Activated CD4-positive, alpha-beta T cell treated with anti-CD3 and anti-CD28 coated beads, Interleukin-2, amount 10 ng/mL, durations not matched to agents 24 days and 14 days (primary cell): ENCODE measurements at regions not wholly inside any gene's neighbourhood (a gene's known extent, or its start where the extent isn't known, plus 50 kb on each side); places are given as distances from the start of the nearest gene placed in this dataset.

ENCODE experiments used
- DNase-seq: peaks from one replicate; pipeline ENCODE4 v3.0.0; 2022
- H3K27ac Mint-ChIP-seq: one replicate; pipeline ENCODE4 v1.8.0; 2022; ENCODE audit warnings: mild to moderate bottlenecking, mixed read lengths
- H3K27me3 Mint-ChIP-seq: one replicate; pipeline ENCODE4 v1.8.0; 2022; ENCODE audit warnings: mixed read lengths
- H3K36me3 Mint-ChIP-seq: one replicate; pipeline ENCODE4 v1.8.0; 2022; ENCODE audit warnings: low read depth, mild to moderate bottlenecking, mixed read lengths
- H3K4me1 Mint-ChIP-seq: one replicate; pipeline ENCODE4 v1.8.0; 2021; ENCODE audit warnings: mixed read lengths
- H3K4me3 Mint-ChIP-seq: one replicate; pipeline ENCODE4 v1.8.0; 2022; ENCODE audit warnings: mild to moderate bottlenecking, moderate library complexity, mixed read lengths
- H3K9me3 Mint-ChIP-seq: one replicate; pipeline ENCODE4 v1.8.0; 2021; ENCODE audit warnings: mixed read lengths
- intact Hi-C: fragments of 100-400 bp; cut with micrococcal nuclease; formaldehyde crosslinking; loops from one replicate; pipeline ENCODE4 v1.15.1; 2023

GRCh38 chr21:16879479-16879878, 633.4 kb upstream of the CXADR start:
- Mint-ChIP-seq H3K9me3 (peaks cover 11% of the 10 kb centered on the region), H3K36me3 (no peaks in the 10 kb centered on the region), H3K4me1 (no peaks in the 10 kb centered on the region), H3K27ac (no peak overlapping the region), H3K4me3 (no peak overlapping the region), H3K27me3 (no peaks in the 10 kb centered on the region)
- intact Hi-C loops, result no loop called here
- no peak for DNase-seq

- Mint-ChIP-seq H3K4me3 (no peak overlapping the region), H3K4me1 (no peaks in the 10 kb centered on the region)
Observed at GRCh38 chr21:16891821-16892220, 621.0 kb upstream of the CXADR start.

GRCh38 chr21:16900685-16901084, 612.2 kb upstream of the CXADR start:
- H3K36me3 Mint-ChIP-seq, result no peaks in the 10 kb centered on the region
- no peak overlapping the region for H3K4me3 Mint-ChIP-seq
- intact Hi-C loops, result no loop called here
- peaks cover 6% of the 10 kb centered on the region for H3K9me3 Mint-ChIP-seq
- H3K4me1 Mint-ChIP-seq, result no peaks in the 10 kb centered on the region
- no peak for DNase-seq
- no peaks in the 10 kb centered on the region for H3K27me3 Mint-ChIP-seq
- no peak overlapping the region for H3K27ac Mint-ChIP-seq

More at GRCh38 chr21:16891821-16892220, 621.0 kb upstream of the CXADR start:
- DNase-seq, result no peak
- Mint-ChIP-seq H3K36me3 (no peaks in the 10 kb centered on the region), H3K9me3 (peaks cover 8% of the 10 kb centered on the region), H3K27ac (no peak overlapping the region), H3K27me3 (no peaks in the 10 kb centered on the region)
- intact Hi-C loops, result no loop called here

GRCh38 chr21:16908077-16908476, 604.8 kb upstream of the CXADR start:
- Mint-ChIP-seq H3K9me3 (no peaks in the 10 kb centered on the region), H3K4me3 (no peak overlapping the region), H3K27me3 (no peaks in the 10 kb centered on the region), H3K36me3 (no peaks in the 10 kb centered on the region), H3K4me1 (no peaks in the 10 kb centered on the region), H3K27ac (no peak overlapping the region)
- intact Hi-C loops, result no loop called here
- DNase-seq, result no peak

- intact Hi-C loops, result no loop called here
Observed at GRCh38 chr21:16910435-16911165, 602.2 kb upstream of the CXADR start.

GRCh38 chr21:16911166-16911607, 601.7 kb upstream of the CXADR start:
- Mint-ChIP-seq H3K4me1 (no peaks in the 10 kb centered on the region), H3K36me3 (no peaks in the 10 kb centered on the region), H3K9me3 (peaks cover 10% of the 10 kb centered on the region), H3K27ac (no peak overlapping the region), H3K27me3 (no peaks in the 10 kb centered on the region), H3K4me3 (no peak overlapping the region)
- DNase-seq, result no peak
- intact Hi-C loops, result no loop called here

More at GRCh38 chr21:16910435-16911165, 602.2 kb upstream of the CXADR start:
- H3K27me3 Mint-ChIP-seq, result no peaks in the 10 kb centered on the region
- no peaks in the 10 kb centered on the region for H3K36me3 Mint-ChIP-seq
- H3K4me1 Mint-ChIP-seq, result no peaks in the 10 kb centered on the region
- H3K9me3 Mint-ChIP-seq, result peaks cover 9% of the 10 kb centered on the region
- DNase-seq, result no peak
- no peak overlapping the region for H3K4me3 Mint-ChIP-seq
- no peak overlapping the region for H3K27ac Mint-ChIP-seq

- intact Hi-C loops, result no loop called here
- Mint-ChIP-seq H3K27ac (no peak overlapping the region), H3K9me3 (peaks cover 10% of the 10 kb centered on the region), H3K27me3 (no peaks in the 10 kb centered on the region), H3K4me1 (no peaks in the 10 kb centered on the region), H3K36me3 (no peaks in the 10 kb centered on the region), H3K4me3 (no peak overlapping the region)
- DNase-seq, result no peak
Observed at GRCh38 chr21:16912075-16912474, 600.8 kb upstream of the CXADR start.

GRCh38 chr21:16913010-16913409, 599.8 kb upstream of the CXADR start:
- H3K9me3 Mint-ChIP-seq, result peaks cover 10% of the 10 kb centered on the region
- intact Hi-C loops, result no loop called here
- no peaks in the 10 kb centered on the region for H3K27me3 Mint-ChIP-seq
- H3K27ac Mint-ChIP-seq, result no peak overlapping the region
- H3K4me3 Mint-ChIP-seq, result no peak overlapping the region
- DNase-seq, result no peak
- no peaks in the 10 kb centered on the region for H3K4me1 Mint-ChIP-seq
- H3K36me3 Mint-ChIP-seq, result no peaks in the 10 kb centered on the region

GRCh38 chr21:16928439-16928838, 584.4 kb upstream of the CXADR start:
- DNase-seq, result no peak
- H3K9me3 Mint-ChIP-seq, result peaks cover 5% of the 10 kb centered on the region
- H3K4me1 Mint-ChIP-seq, result no peaks in the 10 kb centered on the region
- no peaks in the 10 kb centered on the region for H3K27me3 Mint-ChIP-seq
- H3K36me3 Mint-ChIP-seq, result no peaks in the 10 kb centered on the region
- no peak overlapping the region for H3K27ac Mint-ChIP-seq
- no peak overlapping the region for H3K4me3 Mint-ChIP-seq
- intact Hi-C loops, result no loop called here

- Mint-ChIP-seq H3K4me3 (no peak overlapping the region), H3K27me3 (no peaks in the 10 kb centered on the region), H3K4me1 (no peaks in the 10 kb centered on the region), H3K9me3 (peaks cover 8% of the 10 kb centered on the region), H3K36me3 (no peaks in the 10 kb centered on the region), H3K27ac (no peak overlapping the region)
- no peak for DNase-seq
- intact Hi-C loops, result no loop called here
Observed at GRCh38 chr21:16932314-16932713, 580.5 kb upstream of the CXADR start.

- Mint-ChIP-seq H3K36me3 (no peaks in the 10 kb centered on the region), H3K4me3 (no peak overlapping the region), H3K4me1 (no peaks in the 10 kb centered on the region), H3K27me3 (no peaks in the 10 kb centered on the region), H3K9me3 (peaks cover 16% of the 10 kb centered on the region), H3K27ac (no peak overlapping the region)
- intact Hi-C loops, result no loop called here
- DNase-seq, result no peak
Observed at GRCh38 chr21:16942703-16943102, 570.1 kb upstream of the CXADR start.

GRCh38 chr21:16943231-16943630, 569.6 kb upstream of the CXADR start:
- Mint-ChIP-seq H3K27me3 (no peaks in the 10 kb centered on the region), H3K27ac (no peak overlapping the region), H3K4me1 (no peaks in the 10 kb centered on the region), H3K9me3 (peaks cover 17% of the 10 kb centered on the region), H3K36me3 (no peaks in the 10 kb centered on the region), H3K4me3 (no peak overlapping the region)
- intact Hi-C loops, result no loop called here
- DNase-seq, result no peak

GRCh38 chr21:16945580-16945979, 567.3 kb upstream of the CXADR start:
- Mint-ChIP-seq H3K4me3 (no peak overlapping the region), H3K36me3 (no peaks in the 10 kb centered on the region), H3K4me1 (no peaks in the 10 kb centered on the region), H3K9me3 (peaks cover 18% of the 10 kb centered on the region), H3K27ac (no peak overlapping the region), H3K27me3 (no peaks in the 10 kb centered on the region)
- intact Hi-C loops, result no loop called here
- no peak for DNase-seq

- intact Hi-C loops, result no loop called here
- no peaks in the 10 kb centered on the region for H3K27me3 Mint-ChIP-seq
- H3K9me3 Mint-ChIP-seq, result peaks cover 11% of the 10 kb centered on the region
- no peak overlapping the region for H3K4me3 Mint-ChIP-seq
- no peaks in the 10 kb centered on the region for H3K4me1 Mint-ChIP-seq
- no peaks in the 10 kb centered on the region for H3K36me3 Mint-ChIP-seq
- H3K27ac Mint-ChIP-seq, result no peak overlapping the region
- DNase-seq, result no peak
Observed at GRCh38 chr21:16956824-16957223, 556.0 kb upstream of the CXADR start.

- Mint-ChIP-seq H3K4me3 (no peak overlapping the region), H3K27me3 (no peaks in the 10 kb centered on the region), H3K27ac (no peak overlapping the region), H3K9me3 (peaks cover 3% of the 10 kb centered on the region), H3K36me3 (no peaks in the 10 kb centered on the region), H3K4me1 (no peaks in the 10 kb centered on the region)
- intact Hi-C loops, result no loop called here
- DNase-seq, result no peak
Observed at GRCh38 chr21:16965424-16965823, 547.4 kb upstream of the CXADR start.
